ENCODE measurements at regions not wholly inside any gene's neighbourhood (a gene's known extent, or its start where the extent isn't known, plus 50 kb on each side); places are given as distances from the start of the nearest gene placed in this dataset.

- TF ChIP-seq CTCF (IDR thresholded peaks at IDR 0.05) (no peak), POLR2A (IDR thresholded peaks at IDR 0.05) (no peak), POLR2AphosphoS5 (IDR thresholded peaks at IDR 0.05) (no peak)
Measured at GRCh38 chr3:144312702-144313101, 341.1 kb downstream of the DIPK2A start.
